ENCODE measurements at regions not wholly inside any gene's neighbourhood (a gene's known extent, or its start where the extent isn't known, plus 50 kb on each side); places are given as distances from the start of the nearest gene placed in this dataset.
A peak's percentile ranks its signal among the peaks of the same experiment; 100 is the strongest.
"Not testable (repeated sequence)": the region's sequence is repeated elsewhere in the genome, so short reads cannot be mapped to it uniquely, and the experiment has no call there.

- DNase-seq = no peak
Measured at GRCh38 chr6:23704479-23705052, 421.4 kb upstream of the NRSN1 start.

GRCh38 chr6:23705697-23706096, 420.3 kb upstream of the NRSN1 start:
- DNase-seq = no peak

GRCh38 chr6:23712756-23713155, 413.3 kb upstream of the NRSN1 start:
- no peak for DNase-seq

GRCh38 chr6:23713211-23713610, 412.8 kb upstream of the NRSN1 start:
- no peak for DNase-seq

GRCh38 chr6:23728707-23729106, 397.3 kb upstream of the NRSN1 start:
- peak; percentile 21 for DNase-seq

- DNase-seq = no peak
Measured at GRCh38 chr6:23731609-23732008, 394.4 kb upstream of the NRSN1 start.

GRCh38 chr6:23732521-23732920, 393.5 kb upstream of the NRSN1 start:
- DNase-seq = no peak

GRCh38 chr6:23735151-23735550, 390.9 kb upstream of the NRSN1 start:
- DNase-seq = peak; percentile 16

- DNase-seq = no peak
Measured at GRCh38 chr6:23736577-23736976, 389.4 kb upstream of the NRSN1 start.

GRCh38 chr6:23747239-23747638, 378.8 kb upstream of the NRSN1 start:
- no peak for DNase-seq

- DNase-seq = no peak
Measured at GRCh38 chr6:23752414-23752813, 373.6 kb upstream of the NRSN1 start.

GRCh38 chr6:23754197-23754596, 371.8 kb upstream of the NRSN1 start:
- DNase-seq = no peak

- no peak for DNase-seq
Measured at GRCh38 chr6:23775127-23775526, 350.9 kb upstream of the NRSN1 start.

GRCh38 chr6:23783901-23784300, 342.1 kb upstream of the NRSN1 start:
- DNase-seq = no peak

GRCh38 chr6:23784301-23784919, 341.6 kb upstream of the NRSN1 start:
- DNase-seq = peak; percentile 78

- DNase-seq = no peak
Measured at GRCh38 chr6:23790756-23791155, 335.3 kb upstream of the NRSN1 start.

GRCh38 chr6:23797041-23797440, 329.0 kb upstream of the NRSN1 start:
- DNase-seq = no peak

- not testable (repeated sequence) for DNase-seq
Measured at GRCh38 chr6:23804289-23804688, 321.7 kb upstream of the NRSN1 start.

GRCh38 chr6:23821141-23821540, 304.9 kb upstream of the NRSN1 start:
- DNase-seq = not testable (repeated sequence)

GRCh38 chr6:23823421-23823820, 302.6 kb upstream of the NRSN1 start:
- no peak for DNase-seq

- DNase-seq = no peak
Measured at GRCh38 chr6:23826572-23826971, 299.4 kb upstream of the NRSN1 start.

GRCh38 chr6:23828861-23829260, 297.2 kb upstream of the NRSN1 start:
- DNase-seq = no peak

- no peak for DNase-seq
Measured at GRCh38 chr6:23841116-23841515, 284.9 kb upstream of the NRSN1 start.

GRCh38 chr6:23842760-23843159, 283.3 kb upstream of the NRSN1 start:
- no peak for DNase-seq

- DNase-seq = peak; percentile 31
Measured at GRCh38 chr6:23851522-23851921, 274.5 kb upstream of the NRSN1 start.

Measured in eye (tissue), 1 donor.